Endothelial cell of umbilical vein (primary cell): ENCODE measurements at regions not wholly inside any gene's neighbourhood (a gene's known extent, or its start where the extent isn't known, plus 50 kb on each side); places are given as distances from the start of the nearest gene placed in this dataset.

ENCODE experiments used
- BruUV-seq: library from RNA; stranded (reverse); fragments of 400-500 nt; replicated peaks from 2 replicates; lab custom pipeline; 2021; lab: Mats Ljungman, UMichigan
- CTCF ChIA-PET: fragments of 300-600, 350-600 bp; sonication (Branson Sonifier 250); formaldehyde crosslinking; loops from one replicate; lab custom pipeline; 2021; ENCODE audit warnings: antibody characterized with exemption, inconsistent platforms; lab: Charles Lee
- POLR2A ChIA-PET: fragments of 300-600, 350-600 bp; sonication (Branson Sonifier 250); formaldehyde crosslinking; loops from one replicate; lab custom pipeline; 2021; ENCODE audit warnings: antibody characterized with exemption, inconsistent platforms; lab: Charles Lee
- DNase-seq: peaks from one replicate; pipeline ENCODE4 v3.0.0-alpha.2; 2011; ENCODE audit warnings: low read depth, low spot score
- FAIRE-seq: peaks from 2 replicates; lab custom pipeline; 2011; peaks lifted over from hg19 to GRCh38; lab: Jason Lieb, UNC
- H2AFZ ChIP-seq: 2 replicates; pipeline ENCODE4 v1.6.0; 2012; ENCODE audit warnings: low read depth, low read length, control low read depth, inconsistent platforms
- H3K27ac ChIP-seq: 2 replicates; pipeline ENCODE4 v1.5.1; 2011; ENCODE audit warnings: low read depth, mild to moderate bottlenecking, control low read depth, low read length, moderate library complexity; ENCODE audit not compliant: insufficient read depth
- H3K27me3 ChIP-seq, 2 experiments: 2 replicates each; pipeline versions ENCODE4 v1.6.0 to v1.6.1; 2011; ENCODE audit warnings: low read length in 2 of 2, mixed read lengths in 1 of 2; ENCODE audit not compliant: control insufficient read depth in 2 of 2, insufficient read depth in 2 of 2
- H3K36me3 ChIP-seq, 2 experiments: 2 replicates in 1 of 2; 3 replicates in 1 of 2; pipeline ENCODE4 v1.5.1; 2011; ENCODE audit warnings: low read length in 2 of 2, mild to moderate bottlenecking in 1 of 2, moderate library complexity in 1 of 2; ENCODE audit not compliant: control insufficient read depth in 2 of 2, insufficient read depth in 2 of 2; ENCODE audit errors: extremely low read depth in 1 of 2
- H3K4me1 ChIP-seq: 3 replicates; pipeline ENCODE4 v1.5.1; 2011; ENCODE audit warnings: mild to moderate bottlenecking, low read length; ENCODE audit not compliant: control insufficient read depth, insufficient read depth; ENCODE audit errors: extremely low read depth
- H3K4me2 ChIP-seq: 2 replicates; pipeline ENCODE4 v1.6.1; 2011; ENCODE audit warnings: low read length, control low read depth, mixed read lengths; ENCODE audit not compliant: insufficient read depth
- H3K4me3 ChIP-seq, 3 experiments: fragments of 200-600 bp in 1 of 3; sonication (generic), shearing (Covaris generic) in 1 of 3; replicated peaks in 1 of 3; 2 replicates each; pipeline ENCODE4 v1.5.1; 2011 to 2016; ENCODE audit warnings: control low read depth in 3 of 3, low read length in 3 of 3, mild to moderate bottlenecking in 2 of 3, inconsistent platforms in 1 of 3, low read depth in 1 of 3, moderate library complexity in 1 of 3; ENCODE audit not compliant: insufficient read depth in 1 of 3
- H3K79me2 ChIP-seq: 2 replicates; pipeline ENCODE4 v1.6.0; 2012; ENCODE audit warnings: low read length, inconsistent platforms; ENCODE audit not compliant: control insufficient read depth, insufficient read depth
- H3K9ac ChIP-seq: replicated peaks from 2 replicates; pipeline ENCODE3; 2011; ENCODE audit warnings: low read length, control low read depth; ENCODE audit not compliant: insufficient read depth; ENCODE audit errors: extremely low read depth
- H3K9me1 ChIP-seq: replicated peaks from 3 replicates; pipeline ENCODE4 v1.6.0; 2011; ENCODE audit warnings: mild to moderate bottlenecking, low read length; ENCODE audit not compliant: control insufficient read depth, insufficient read depth; ENCODE audit errors: extremely low read depth
- H3K9me3 ChIP-seq: replicated peaks from 2 replicates; pipeline ENCODE4 v1.5.1; 2012; ENCODE audit warnings: low read length, inconsistent platforms; ENCODE audit not compliant: control insufficient read depth, insufficient read depth
- H4K20me1 ChIP-seq: replicated peaks from 2 replicates; pipeline ENCODE3; 2011; ENCODE audit warnings: mild to moderate bottlenecking, low read length; ENCODE audit not compliant: control insufficient read depth, insufficient read depth; ENCODE audit errors: extremely low read depth
- CTCF ChIP-seq, 2 donors: IDR thresholded peaks; 1 replicate in 1 of 2; 2 replicates in 1 of 2; pipeline ENCODE4 v1.5.1; 2011; ENCODE audit warnings: low read length in 2 of 2, mild to moderate bottlenecking in 2 of 2, moderate library complexity in 2 of 2, control low read depth in 1 of 2, inconsistent platforms in 1 of 2, low read depth in 1 of 2; ENCODE audit not compliant: insufficient read depth in 1 of 2; ENCODE audit errors: extremely low read depth in 1 of 2
- EZH2 ChIP-seq: IDR thresholded peaks from 2 replicates; pipeline ENCODE4 v1.6.1; 2012; ENCODE audit warnings: borderline replicate concordance, low read depth, mild to moderate bottlenecking, moderate library complexity, low read length, inconsistent platforms; ENCODE audit not compliant: severe bottlenecking
- FOS ChIP-seq: IDR thresholded peaks from 2 replicates; pipeline ENCODE4 v1.6.1; 2011; ENCODE audit warnings: mild to moderate bottlenecking, low read length, moderate library complexity, borderline replicate concordance; ENCODE audit not compliant: insufficient read depth
- GATA2 ChIP-seq: IDR thresholded peaks from 2 replicates; pipeline ENCODE4 v1.7.0; 2011; ENCODE audit warnings: low read depth, mild to moderate bottlenecking, moderate library complexity, mixed read lengths, low read length; ENCODE audit not compliant: insufficient read length, insufficient read depth
- JUN ChIP-seq: IDR thresholded peaks from 2 replicates; pipeline ENCODE4 v1.6.1; 2011; ENCODE audit warnings: borderline replicate concordance, low read depth; ENCODE audit not compliant: insufficient read length, insufficient read depth
- MAX ChIP-seq: IDR thresholded peaks from 2 replicates; pipeline ENCODE4 v1.6.1; 2011; ENCODE audit not compliant: insufficient read depth, insufficient read length
- MYC ChIP-seq: IDR thresholded peaks from one replicate; pipeline ENCODE4 v1.6.1; 2011; ENCODE audit warnings: mild to moderate bottlenecking, low read depth, low read length
- POLR2A ChIP-seq: IDR thresholded peaks from 2 replicates; pipeline ENCODE4 v1.6.1; 2012; ENCODE audit warnings: low read depth, mild to moderate bottlenecking, control low read depth, low read length
- POLR2AphosphoS5 ChIP-seq: IDR thresholded peaks from 2 replicates; pipeline ENCODE4 v1.6.1; 2012; ENCODE audit warnings: low read depth, mild to moderate bottlenecking, control low read depth, low read length, moderate library complexity; ENCODE audit not compliant: insufficient read depth
- dilution Hi-C: fragments of 300-500 bp; cut with MboI; formaldehyde crosslinking; loops from one replicate; pipeline ENCODE4 v1.15.0; 2019; ENCODE audit warnings: low sequenced_read_pairs; ENCODE audit not compliant: extremely low pct_ligation_motif_present
- intact Hi-C: fragments of 100-400 bp; cut with micrococcal nuclease; formaldehyde crosslinking; loops from one replicate; pipeline ENCODE4 v1.10.0; 2022

GRCh38 chr2:60268032-60268431 is 285.4 kb downstream of the BCL11A start:
- DNase-seq (no peak), FAIRE-seq (no peak)
- POLR2A ChIA-PET, result no interaction called here
- Histone ChIP-seq H3K4me3 (no peak overlapping the region), H3K36me3 (no peaks in the 10 kb centered on the region), H3K27ac (no peak overlapping the region), H3K9ac (no peak overlapping the region), H3K9me1 (no peaks in the 10 kb centered on the region), H3K27me3 (no peaks in the 10 kb centered on the region), H3K4me1 (no peaks in the 10 kb centered on the region), H2AFZ (no peak overlapping the region), H3K79me2 (no peaks in the 10 kb centered on the region), H3K9me3 (peaks cover 10% of the 10 kb centered on the region), H4K20me1 (no peaks in the 10 kb centered on the region), H3K4me2 (no peak overlapping the region)
- CTCF ChIA-PET, result no interaction called here
- no TSS peak for BruUV-seq
- dilution Hi-C loops (no loop called here), intact Hi-C loops (no loop called here)
- TF ChIP-seq FOS, result no peak
- TF ChIP-seq JUN, result no peak
- TF ChIP-seq GATA2, result no peak
- TF ChIP-seq MAX, result no peak
- TF ChIP-seq CTCF (IDR thresholded peaks at IDR 0.05; ENCODE audit: extremely low read depth in 1 of 2, insufficient read depth in 1 of 2, low read depth in 1 of 2, low read length in 2 of 2), result no peak
- TF ChIP-seq POLR2AphosphoS5, result no peak
- no peak for TF ChIP-seq POLR2A
- no peak for TF ChIP-seq EZH2
- TF ChIP-seq MYC, result no peak
